ENCODE measurements at regions not wholly inside any gene's neighbourhood (a gene's known extent, or its start where the extent isn't known, plus 50 kb on each side); places are given as distances from the start of the nearest gene placed in this dataset.

GRCh38 chr3:55305696-55306485 lies 181.2 kb downstream of the WNT5A start:
- DNase-seq (ENCODE audit: low spot score): peak; percentile 5
- in situ Hi-C loops (cut with HindIII; ENCODE audit: low sequenced_read_pairs): no loop called here

GRCh38 chr3:55300701-55301100 lies 186.4 kb downstream of the WNT5A start:
- in situ Hi-C loops (cut with HindIII; ENCODE audit: low sequenced_read_pairs): no loop called here
- no peak for DNase-seq (ENCODE audit: low spot score)

GRCh38 chr3:55297706-55298105 lies 189.4 kb downstream of the WNT5A start:
- DNase-seq (ENCODE audit: low spot score): no peak
- in situ Hi-C loops (cut with HindIII; ENCODE audit: low sequenced_read_pairs): no loop called here

GRCh38 chr3:55297245-55297644 lies 189.9 kb downstream of the WNT5A start:
- no peak for DNase-seq (ENCODE audit: low spot score)
- in situ Hi-C loops (cut with HindIII; ENCODE audit: low sequenced_read_pairs): no loop called here

GRCh38 chr3:55296791-55297190 lies 190.3 kb downstream of the WNT5A start:
- in situ Hi-C loops (cut with HindIII; ENCODE audit: low sequenced_read_pairs): no loop called here
- no peak for DNase-seq (ENCODE audit: low spot score)

- DNase-seq (ENCODE audit: low spot score): no peak
- in situ Hi-C loops (cut with HindIII; ENCODE audit: low sequenced_read_pairs): no loop called here
Measured at GRCh38 chr3:55296030-55296429, 191.1 kb downstream of the WNT5A start.

GRCh38 chr3:55294557-55294956 lies 192.5 kb downstream of the WNT5A start:
- no peak for DNase-seq (ENCODE audit: low spot score)
- in situ Hi-C loops (cut with HindIII; ENCODE audit: low sequenced_read_pairs): no loop called here

GRCh38 chr3:55292360-55292759 lies 194.7 kb downstream of the WNT5A start:
- in situ Hi-C loops (cut with HindIII; ENCODE audit: low sequenced_read_pairs): no loop called here
- DNase-seq (ENCODE audit: low spot score): no peak

- in situ Hi-C loops (cut with HindIII; ENCODE audit: low sequenced_read_pairs): no loop called here
- DNase-seq (ENCODE audit: low spot score): no peak
Measured at GRCh38 chr3:55288657-55289056, 198.4 kb downstream of the WNT5A start.

GRCh38 chr3:55286693-55287092 lies 200.4 kb downstream of the WNT5A start:
- no peak for DNase-seq (ENCODE audit: low spot score)
- in situ Hi-C loops (cut with HindIII; ENCODE audit: low sequenced_read_pairs): no loop called here

- no peak for DNase-seq (ENCODE audit: low spot score)
- in situ Hi-C loops (cut with HindIII; ENCODE audit: low sequenced_read_pairs): no loop called here
Measured at GRCh38 chr3:55285156-55285555, 201.9 kb downstream of the WNT5A start.

- DNase-seq (ENCODE audit: low spot score): no peak
- in situ Hi-C loops (cut with HindIII; ENCODE audit: low sequenced_read_pairs): no loop called here
Measured at GRCh38 chr3:55283441-55283925, 203.6 kb downstream of the WNT5A start.

GRCh38 chr3:55282994-55283393 lies 204.1 kb downstream of the WNT5A start:
- DNase-seq (ENCODE audit: low spot score): no peak
- in situ Hi-C loops (cut with HindIII; ENCODE audit: low sequenced_read_pairs): no loop called here

- in situ Hi-C loops (cut with HindIII; ENCODE audit: low sequenced_read_pairs): no loop called here
Measured at GRCh38 chr3:55272031-55272645, 215.0 kb downstream of the WNT5A start.

GRCh38 chr3:55271549-55271948 lies 215.6 kb downstream of the WNT5A start:
- no peak for DNase-seq (ENCODE audit: low spot score)
- in situ Hi-C loops (cut with HindIII; ENCODE audit: low sequenced_read_pairs): no loop called here

More at GRCh38 chr3:55272031-55272645, 215.0 kb downstream of the WNT5A start:
- DNase-seq (ENCODE audit: low spot score): no peak

GRCh38 chr3:55270976-55271375 lies 216.1 kb downstream of the WNT5A start:
- no peak for DNase-seq (ENCODE audit: low spot score)
- in situ Hi-C loops (cut with HindIII; ENCODE audit: low sequenced_read_pairs): no loop called here

- in situ Hi-C loops (cut with HindIII; ENCODE audit: low sequenced_read_pairs): no loop called here
- DNase-seq (ENCODE audit: low spot score): no peak
Measured at GRCh38 chr3:55269636-55270035, 217.5 kb downstream of the WNT5A start.

- no peak for DNase-seq (ENCODE audit: low spot score)
- in situ Hi-C loops (cut with HindIII; ENCODE audit: low sequenced_read_pairs): no loop called here
Measured at GRCh38 chr3:55269096-55269495, 218.0 kb downstream of the WNT5A start.

- in situ Hi-C loops (cut with HindIII; ENCODE audit: low sequenced_read_pairs): no loop called here
Measured at GRCh38 chr3:55267206-55267930, 219.7 kb downstream of the WNT5A start.

GRCh38 chr3:55264919-55265318 lies 222.2 kb downstream of the WNT5A start:
- no peak for DNase-seq (ENCODE audit: low spot score)
- in situ Hi-C loops (cut with HindIII; ENCODE audit: low sequenced_read_pairs): no loop called here

More at GRCh38 chr3:55267206-55267930, 219.7 kb downstream of the WNT5A start:
- no peak for DNase-seq (ENCODE audit: low spot score)
